Right atrium auricular region (tissue), 2 donors: ENCODE measurements at regions not wholly inside any gene's neighbourhood (a gene's known extent, or its start where the extent isn't known, plus 50 kb on each side); places are given as distances from the start of the nearest gene placed in this dataset.

Experiments
- DNase-seq: peaks from one replicate; pipeline ENCODE4 v3.0.0-alpha.2; 2019; ENCODE audit warnings: low spot score
- H3K27ac ChIP-seq, 2 donors: fragments of 200-600 bp; sonication (generic); 1 replicate in 1 of 2; 2 replicates in 1 of 2; pipeline ENCODE4 v1.5.1; 2016 to 2019
- H3K27me3 ChIP-seq, 2 donors: fragments of 200-600 bp; sonication (generic); one replicate each; pipeline versions ENCODE4 v1.5.1 to v1.6.0; 2017 to 2019
- H3K36me3 ChIP-seq: fragments of 200-600 bp; sonication (generic); one replicate; pipeline ENCODE4 v1.5.1; 2016
- H3K4me1 ChIP-seq, 2 donors: fragments of 200-600 bp; sonication (generic); one replicate each; pipeline versions ENCODE4 v1.5.1 to v1.6.0; 2017 to 2019
- H3K4me3 ChIP-seq, 2 donors: fragments of 200-600 bp; sonication (generic); 1 replicate in 1 of 2; 2 replicates in 1 of 2; pipeline ENCODE4 v1.5.1; 2017 to 2019; ENCODE audit warnings: mild to moderate bottlenecking in 1 of 2, moderate library complexity in 1 of 2
- H3K9me3 ChIP-seq, 2 donors: fragments of 200-600 bp; sonication (generic); one replicate each; pipeline ENCODE4 v1.5.1; 2019
- CTCF ChIP-seq, 2 donors: fragments of 200-600 bp; sonication (generic); IDR thresholded peaks; one replicate each; pipeline ENCODE4 v1.5.1; 2019; ENCODE audit warnings: antibody characterized with exemption in 2 of 2

- Histone ChIP-seq H3K9me3 (peaks cover 0 to 5% of the 10 kb centered on the region in 2 donors), H3K36me3 (no peaks in the 10 kb centered on the region), H3K27ac (no peak overlapping the region), H3K4me1 (no peaks in the 10 kb centered on the region), H3K4me3 (no peak overlapping the region), H3K27me3 (no peaks in the 10 kb centered on the region)
- DNase-seq = no peak
- no peak for TF ChIP-seq CTCF (IDR thresholded peaks at IDR 0.05)
Observed at GRCh38 chr7:156402255-156402654, 238.3 kb upstream of the RNF32 start.

GRCh38 chr7:156401617-156402016, 239.0 kb upstream of the RNF32 start:
- Histone ChIP-seq H3K27ac (no peak overlapping the region), H3K4me1 (no peaks in the 10 kb centered on the region), H3K27me3 (no peaks in the 10 kb centered on the region), H3K4me3 (no peak overlapping the region), H3K9me3 (peaks cover 0 to 3% of the 10 kb centered on the region in 2 donors), H3K36me3 (no peaks in the 10 kb centered on the region)
- no peak for DNase-seq
- no peak for TF ChIP-seq CTCF (IDR thresholded peaks at IDR 0.05)

GRCh38 chr7:156400046-156400445, 240.5 kb upstream of the RNF32 start:
- Histone ChIP-seq H3K36me3 (no peaks in the 10 kb centered on the region), H3K4me1 (no peaks in the 10 kb centered on the region), H3K27me3 (no peaks in the 10 kb centered on the region), H3K27ac (no peak overlapping the region), H3K4me3 (no peak overlapping the region), H3K9me3 (no peaks in the 10 kb centered on the region)
- no peak for DNase-seq
- no peak for TF ChIP-seq CTCF (IDR thresholded peaks at IDR 0.05)

GRCh38 chr7:156397249-156397648, 243.3 kb upstream of the RNF32 start:
- H3K36me3 ChIP-seq = no peaks in the 10 kb centered on the region
- no peak for TF ChIP-seq CTCF (IDR thresholded peaks at IDR 0.05)
- no peaks in the 10 kb centered on the region for H3K27me3 ChIP-seq
- H3K9me3 ChIP-seq = no peaks in the 10 kb centered on the region
- no peak for DNase-seq
- no peak overlapping the region for H3K4me3 ChIP-seq
- no peaks in the 10 kb centered on the region for H3K4me1 ChIP-seq
- H3K27ac ChIP-seq = no peak overlapping the region

- H3K4me3 ChIP-seq = no peak overlapping the region
- TF ChIP-seq CTCF (IDR thresholded peaks at IDR 0.05) = no peak
- H3K36me3 ChIP-seq = no peaks in the 10 kb centered on the region
- H3K9me3 ChIP-seq = no peaks in the 10 kb centered on the region
- H3K4me1 ChIP-seq = no peaks in the 10 kb centered on the region
- H3K27ac ChIP-seq = no peak overlapping the region
- no peak for DNase-seq
- H3K27me3 ChIP-seq = no peaks in the 10 kb centered on the region
Observed at GRCh38 chr7:156389116-156389692, 251.4 kb upstream of the RNF32 start.

- H3K36me3 ChIP-seq = no peaks in the 10 kb centered on the region
- no peaks in the 10 kb centered on the region for H3K4me1 ChIP-seq
- H3K4me3 ChIP-seq = no peak overlapping the region
- H3K27me3 ChIP-seq = no peaks in the 10 kb centered on the region
- TF ChIP-seq CTCF (IDR thresholded peaks at IDR 0.05) = no peak
- no peak overlapping the region for H3K27ac ChIP-seq
- no peak for DNase-seq
- H3K9me3 ChIP-seq = no peaks in the 10 kb centered on the region
Observed at GRCh38 chr7:156386097-156386496, 254.5 kb upstream of the RNF32 start.
